Transverse colon (tissue), 4 donors: ENCODE measurements at regions not wholly inside any gene's neighbourhood (a gene's known extent, or its start where the extent isn't known, plus 50 kb on each side); places are given as distances from the start of the nearest gene placed in this dataset.
"Not testable (repeated sequence)": the region's sequence is repeated elsewhere in the genome, so short reads cannot be mapped to it uniquely, and the experiment has no call there.

Experiments
- DNase-seq: peaks from one replicate; pipeline ENCODE4 v3.0.0-alpha.2; 2019
- H3K27ac ChIP-seq, 4 donors: fragments of 200-600 bp; sonication (generic); 2 replicates each; pipeline ENCODE4 v1.5.1; 2016 to 2018; ENCODE audit warnings: inconsistent platforms in 4 of 4
- H3K27me3 ChIP-seq: fragments of 200-600 bp; sonication (generic); 2 replicates; pipeline ENCODE4 v1.5.1; 2017; ENCODE audit warnings: inconsistent platforms
- H3K36me3 ChIP-seq, 4 donors: fragments of 200-600 bp; sonication (generic); 2 replicates each; pipeline ENCODE4 v1.5.1; 2017 to 2019; ENCODE audit warnings: inconsistent platforms in 4 of 4
- H3K4me1 ChIP-seq, 4 donors: fragments of 200-600 bp; sonication (generic); 2 replicates each; pipeline ENCODE4 v1.5.1; 2017 to 2020; ENCODE audit warnings: inconsistent platforms in 4 of 4
- H3K4me3 ChIP-seq, 4 donors: fragments of 200-600 bp; sonication (generic); 1 replicate in 1 of 4; 2 replicates in 3 of 4; pipeline versions ENCODE4 v1.5.1 to v1.6.1; 2017 to 2019; ENCODE audit warnings: inconsistent platforms in 4 of 4
- H3K9me3 ChIP-seq, 2 donors: fragments of 200-600 bp; sonication (generic); 2 replicates each; pipeline ENCODE4 v1.5.1; 2017 to 2019; ENCODE audit warnings: inconsistent platforms in 2 of 2
- CTCF ChIP-seq, 5 experiments: fragments of 200-600 bp in 3 of 5; fragments of 450-650 bp in 2 of 5; sonication (generic) in 3 of 5; IDR thresholded peaks; 1 replicate in 2 of 5; 2 replicates in 3 of 5; pipeline ENCODE4 v1.5.1; 2016 to 2017; ENCODE audit warnings: antibody characterized with exemption in 5 of 5, inconsistent platforms in 3 of 5, mild to moderate bottlenecking in 2 of 5, moderate library complexity in 1 of 5
- EP300 ChIP-seq: sonication (generic); formaldehyde crosslinking; IDR thresholded peaks from one replicate; pipeline ENCODE4 v1.6.1; 2017; ENCODE audit warnings: antibody characterized with exemption, low read depth
- POLR2A ChIP-seq: fragments of 450-650 bp; IDR thresholded peaks from one replicate; pipeline ENCODE4 v1.6.1; 2016; ENCODE audit warnings: antibody characterized with exemption, mild to moderate bottlenecking, moderate library complexity
- POLR2AphosphoS5 ChIP-seq, 3 donors: sonication (generic); formaldehyde crosslinking; IDR thresholded peaks; one replicate each; pipeline ENCODE4 v1.6.1; 2016; ENCODE audit warnings: antibody characterized with exemption in 3 of 3
- WGBS, 2 donors: methylation state at CpG; one replicate each; pipeline ENCODE4 v1.1.5; 2018; ENCODE audit warnings: low coverage in 1 of 2; 5-methylcytosine and 5-hydroxymethylcytosine counted together
- in situ Hi-C, 4 donors: fragments of 200-750 bp; cut with MboI; loops; one replicate each; pipeline versions ENCODE4 v1.15.0 to v1.15.1; 2017; ENCODE audit warnings: low sequenced_read_pairs in 3 of 4, low pct_ligation_motif_present in 1 of 4, low pct_unique_long_range_greater_than_20kb in 1 of 4
- intact Hi-C: fragments of 100-400 bp; cut with DNase I; formaldehyde crosslinking; loops from one replicate; pipeline ENCODE4 v1.15.1; 2023; ENCODE audit warnings: low total_unique reads

- Histone ChIP-seq H3K4me3 (no peak overlapping the region), H3K9me3 (peaks cover 0 to 3% of the 10 kb centered on the region in 2 donors), H3K27me3 (no peaks in the 10 kb centered on the region), H3K36me3 (no peaks in the 10 kb centered on the region), H3K27ac (no peak overlapping the region), H3K4me1 (no peaks in the 10 kb centered on the region)
- TF ChIP-seq POLR2AphosphoS5 (IDR thresholded peaks at IDR 0.05) (no peak), CTCF (IDR thresholded peaks at IDR 0.05) (no peak), EP300 (no peak)
- in situ Hi-C loops (no loop called here), intact Hi-C loops (no loop called here)
- no peak for DNase-seq
- 52 to 55% methylated on average over 4 of the region's 4 CpGs for WGBS, 2 donors
Measured at GRCh38 chr7:53237344-53237913, 202.0 kb downstream of the POM121L12 start.

GRCh38 chr7:53238021-53238605, 202.7 kb downstream of the POM121L12 start:
- TF ChIP-seq EP300 (no peak), CTCF (IDR thresholded peaks at IDR 0.05) (no peak), POLR2AphosphoS5 (IDR thresholded peaks at IDR 0.05) (no peak), POLR2A (no peak)
- 75 to 77% methylated on average over 3 to 6 of the region's 6 CpGs for WGBS, 2 donors
- intact Hi-C loops (no loop called here), in situ Hi-C loops (no loop called here)
- H3K9me3 ChIP-seq: peaks cover 0 to 3% of the 10 kb centered on the region in 2 donors
- no peaks in the 10 kb centered on the region for H3K36me3 ChIP-seq
- no peak overlapping the region for H3K27ac ChIP-seq
- H3K4me1 ChIP-seq: no peaks in the 10 kb centered on the region
- DNase-seq: no peak
- H3K4me3 ChIP-seq: no peak overlapping the region
- no peaks in the 10 kb centered on the region for H3K27me3 ChIP-seq

- DNase-seq, intact Hi-C loops, H3K4me3 ChIP-seq, H3K9me3 ChIP-seq, H3K4me1 ChIP-seq, H3K27ac ChIP-seq, in situ Hi-C loops, H3K27me3 ChIP-seq, H3K36me3 ChIP-seq: not testable (repeated sequence)
- 54 to 60% methylated on average over 7 of the region's 7 CpGs for WGBS, 2 donors
Measured at GRCh38 chr7:53239151-53239550, 203.7 kb downstream of the POM121L12 start.

GRCh38 chr7:53245721-53246120, 210.3 kb downstream of the POM121L12 start:
- in situ Hi-C loops: no loop called here
- Histone ChIP-seq H3K27me3 (no peaks in the 10 kb centered on the region), H3K4me1 (no peaks in the 10 kb centered on the region), H3K9me3 (peaks cover 0 to 1% of the 10 kb centered on the region in 2 donors), H3K27ac (no peak overlapping the region), H3K36me3 (no peaks in the 10 kb centered on the region), H3K4me3 (no peak overlapping the region)
- intact Hi-C loops: no loop called here
- no peak for TF ChIP-seq POLR2AphosphoS5 (IDR thresholded peaks at IDR 0.05)
- no peak for TF ChIP-seq EP300
- no peak for TF ChIP-seq POLR2A
- no peak for TF ChIP-seq CTCF (IDR thresholded peaks at IDR 0.05)
- 71 to 72% methylated on average over 4 of the region's 4 CpGs for WGBS, 2 donors
- DNase-seq: no peak

GRCh38 chr7:53246957-53247356, 211.5 kb downstream of the POM121L12 start:
- TF ChIP-seq EP300: no peak
- TF ChIP-seq POLR2AphosphoS5 (IDR thresholded peaks at IDR 0.05): no peak
- H3K27me3 ChIP-seq: no peaks in the 10 kb centered on the region
- no peaks in the 10 kb centered on the region for H3K4me1 ChIP-seq
- intact Hi-C loops (no loop called here), in situ Hi-C loops (no loop called here)
- no peaks in the 10 kb centered on the region for H3K36me3 ChIP-seq
- 60 to 86% methylated on average over 1 of the region's 1 CpG for WGBS, 2 donors
- no peak overlapping the region for H3K4me3 ChIP-seq
- no peaks in the 10 kb centered on the region for H3K9me3 ChIP-seq
- H3K27ac ChIP-seq: no peak overlapping the region
- no peak for DNase-seq
